ENCODE measurements at regions not wholly inside any gene's neighbourhood (a gene's known extent, or its start where the extent isn't known, plus 50 kb on each side); places are given as distances from the start of the nearest gene placed in this dataset.

- H2BK15ac ChIP-seq (replicated peaks; ENCODE audit: low read depth) = no peak overlapping the region
- H3K9ac ChIP-seq (ENCODE audit: low read length) = no peak overlapping the region
- H3K4me2 ChIP-seq (ENCODE audit: low read length) = no peak overlapping the region
- H3K4me1 ChIP-seq (ENCODE audit: control insufficient read depth, low read depth, low read length) = no peaks in the 10 kb centered on the region
- H3K4me3 ChIP-seq (ENCODE audit: low read length) = no peak overlapping the region
- no peak overlapping the region for H2BK120ac ChIP-seq (ENCODE audit: low read depth, low read length)
- no peak overlapping the region for H3K18ac ChIP-seq (ENCODE audit: low read length)
- no peak overlapping the region for H3K27ac ChIP-seq (ENCODE audit: low read depth, low read length)
- H3K23ac ChIP-seq (ENCODE audit: low read length) = no peak overlapping the region
- no CpG with 5 or more reads among the region's 7 CpGs for whole genome bisulfite sequencing (ENCODE audit: extremely low coverage, insufficient coverage, low lambda C conversion rate)
- no peaks in the 10 kb centered on the region for H3K79me1 ChIP-seq (ENCODE audit: low read length)
- no peak overlapping the region for H2BK5ac ChIP-seq (ENCODE audit: low read length)
- no peak overlapping the region for H4K8ac ChIP-seq (ENCODE audit: low read depth, low read length)
- H3K36me3 ChIP-seq (ENCODE audit: control insufficient read depth, insufficient read depth, low read length) = no peaks in the 10 kb centered on the region
- no peak for DNase-seq
- no peak overlapping the region for H2AK5ac ChIP-seq (ENCODE audit: low read length)
- no peaks in the 10 kb centered on the region for H3K27me3 ChIP-seq (ENCODE audit: insufficient read depth, low read length, poor library complexity)
- no peak overlapping the region for H4K5ac ChIP-seq (ENCODE audit: low read length)
- H3K4ac ChIP-seq (ENCODE audit: low read depth, low read length) = no peak overlapping the region
- no peaks in the 10 kb centered on the region for H3K79me2 ChIP-seq (ENCODE audit: control insufficient read depth, insufficient read depth, low read length)
- H3K56ac ChIP-seq (ENCODE audit: low read length) = no peak overlapping the region
Observed at GRCh38 chr21:39124681-39125251, 58.5 kb downstream of the PSMG1 start.

GRCh38 chr21:39123375-39123774 is 59.9 kb downstream of the PSMG1 start:
- H3K27me3 ChIP-seq (ENCODE audit: insufficient read depth, low read length, poor library complexity) = no peaks in the 10 kb centered on the region
- no peak overlapping the region for H3K9ac ChIP-seq (ENCODE audit: low read length)
- no peak overlapping the region for H2AK5ac ChIP-seq (ENCODE audit: low read length)
- no peak overlapping the region for H3K4me2 ChIP-seq (ENCODE audit: low read length)
- DNase-seq = no peak
- no peak overlapping the region for H3K27ac ChIP-seq (ENCODE audit: low read depth, low read length)
- no peaks in the 10 kb centered on the region for H3K36me3 ChIP-seq (ENCODE audit: control insufficient read depth, insufficient read depth, low read length)
- no peak overlapping the region for H2BK5ac ChIP-seq (ENCODE audit: low read length)
- H4K8ac ChIP-seq (ENCODE audit: low read depth, low read length) = no peak overlapping the region
- H4K5ac ChIP-seq (ENCODE audit: low read length) = no peak overlapping the region
- H3K23ac ChIP-seq (ENCODE audit: low read length) = no peak overlapping the region
- H3K4me1 ChIP-seq (ENCODE audit: control insufficient read depth, low read depth, low read length) = no peaks in the 10 kb centered on the region
- H3K4ac ChIP-seq (ENCODE audit: low read depth, low read length) = no peak overlapping the region
- no peak overlapping the region for H3K56ac ChIP-seq (ENCODE audit: low read length)
- no peak overlapping the region for H2BK120ac ChIP-seq (ENCODE audit: low read depth, low read length)
- H3K18ac ChIP-seq (ENCODE audit: low read length) = no peak overlapping the region
- no peaks in the 10 kb centered on the region for H3K79me2 ChIP-seq (ENCODE audit: control insufficient read depth, insufficient read depth, low read length)
- no peak overlapping the region for H3K4me3 ChIP-seq (ENCODE audit: low read length)
- H2BK15ac ChIP-seq (replicated peaks; ENCODE audit: low read depth) = no peak overlapping the region
- no peaks in the 10 kb centered on the region for H3K79me1 ChIP-seq (ENCODE audit: low read length)

- Histone ChIP-seq H3K4me3 (ENCODE audit: low read length) (no peak overlapping the region), H3K79me1 (ENCODE audit: low read length) (no peaks in the 10 kb centered on the region), H3K23ac (ENCODE audit: low read length) (no peak overlapping the region), H3K4ac (ENCODE audit: low read depth, low read length) (no peak overlapping the region), H2BK5ac (ENCODE audit: low read length) (no peak overlapping the region), H2BK120ac (ENCODE audit: low read depth, low read length) (no peak overlapping the region), H4K5ac (ENCODE audit: low read length) (no peak overlapping the region), H3K36me3 (ENCODE audit: control insufficient read depth, insufficient read depth, low read length) (no peaks in the 10 kb centered on the region), H3K4me2 (ENCODE audit: low read length) (no peak overlapping the region), H3K18ac (ENCODE audit: low read length) (no peak overlapping the region), H4K8ac (ENCODE audit: low read depth, low read length) (no peak overlapping the region), H2AK5ac (ENCODE audit: low read length) (no peak overlapping the region), H3K79me2 (ENCODE audit: control insufficient read depth, insufficient read depth, low read length) (no peaks in the 10 kb centered on the region), H3K9ac (ENCODE audit: low read length) (no peak overlapping the region), H3K4me1 (ENCODE audit: control insufficient read depth, low read depth, low read length) (no peaks in the 10 kb centered on the region), H2BK15ac (replicated peaks; ENCODE audit: low read depth) (no peak overlapping the region), H3K27me3 (ENCODE audit: insufficient read depth, low read length, poor library complexity) (no peaks in the 10 kb centered on the region), H3K27ac (ENCODE audit: low read depth, low read length) (no peak overlapping the region), H3K56ac (ENCODE audit: low read length) (no peak overlapping the region)
- no peak for DNase-seq
- no CpG with 5 or more reads among the region's 7 CpGs for WGBS (ENCODE audit: extremely low coverage, insufficient coverage, low lambda C conversion rate)
Observed at GRCh38 chr21:39121600-39122355, 61.5 kb downstream of the PSMG1 start.

GRCh38 chr21:39120876-39121599 is 62.2 kb downstream of the PSMG1 start:
- H3K9ac ChIP-seq (ENCODE audit: low read length) = no peak overlapping the region
- H3K4me3 ChIP-seq (ENCODE audit: low read length) = no peak overlapping the region
- H3K4ac ChIP-seq (ENCODE audit: low read depth, low read length) = no peak overlapping the region
- no peak overlapping the region for H3K4me2 ChIP-seq (ENCODE audit: low read length)
- H2BK120ac ChIP-seq (ENCODE audit: low read depth, low read length) = no peak overlapping the region
- H4K5ac ChIP-seq (ENCODE audit: low read length) = no peak overlapping the region
- WGBS (ENCODE audit: extremely low coverage, insufficient coverage, low lambda C conversion rate) = no CpG with 5 or more reads among the region's 10 CpGs
- no peaks in the 10 kb centered on the region for H3K4me1 ChIP-seq (ENCODE audit: control insufficient read depth, low read depth, low read length)
- no peak overlapping the region for H3K56ac ChIP-seq (ENCODE audit: low read length)
- H4K8ac ChIP-seq (ENCODE audit: low read depth, low read length) = no peak overlapping the region
- no peak overlapping the region for H2BK5ac ChIP-seq (ENCODE audit: low read length)
- no peak overlapping the region for H3K27ac ChIP-seq (ENCODE audit: low read depth, low read length)
- no peaks in the 10 kb centered on the region for H3K36me3 ChIP-seq (ENCODE audit: control insufficient read depth, insufficient read depth, low read length)
- no peak overlapping the region for H3K18ac ChIP-seq (ENCODE audit: low read length)
- DNase-seq = peak; percentile 27
- H2BK15ac ChIP-seq (replicated peaks; ENCODE audit: low read depth) = no peak overlapping the region
- no peak overlapping the region for H2AK5ac ChIP-seq (ENCODE audit: low read length)
- H3K79me2 ChIP-seq (ENCODE audit: control insufficient read depth, insufficient read depth, low read length) = no peaks in the 10 kb centered on the region
- H3K79me1 ChIP-seq (ENCODE audit: low read length) = no peaks in the 10 kb centered on the region
- no peaks in the 10 kb centered on the region for H3K27me3 ChIP-seq (ENCODE audit: insufficient read depth, low read length, poor library complexity)
- no peak overlapping the region for H3K23ac ChIP-seq (ENCODE audit: low read length)

GRCh38 chr21:39119891-39120290 is 63.4 kb downstream of the PSMG1 start:
- no peaks in the 10 kb centered on the region for H3K79me2 ChIP-seq (ENCODE audit: control insufficient read depth, insufficient read depth, low read length)

More at GRCh38 chr21:39119891-39120290, 63.4 kb downstream of the PSMG1 start:
- Histone ChIP-seq H3K4ac (ENCODE audit: low read depth, low read length) (no peak overlapping the region), H3K18ac (ENCODE audit: low read length) (no peak overlapping the region), H3K79me1 (ENCODE audit: low read length) (no peaks in the 10 kb centered on the region), H3K4me3 (ENCODE audit: low read length) (no peak overlapping the region), H3K27ac (ENCODE audit: low read depth, low read length) (no peak overlapping the region), H3K56ac (ENCODE audit: low read length) (no peak overlapping the region), H4K5ac (ENCODE audit: low read length) (no peak overlapping the region), H2BK5ac (ENCODE audit: low read length) (no peak overlapping the region), H3K23ac (ENCODE audit: low read length) (no peak overlapping the region), H3K4me2 (ENCODE audit: low read length) (no peak overlapping the region), H3K4me1 (ENCODE audit: control insufficient read depth, low read depth, low read length) (no peaks in the 10 kb centered on the region), H3K27me3 (ENCODE audit: insufficient read depth, low read length, poor library complexity) (no peaks in the 10 kb centered on the region), H2BK15ac (replicated peaks; ENCODE audit: low read depth) (no peak overlapping the region), H2BK120ac (ENCODE audit: low read depth, low read length) (no peak overlapping the region), H4K8ac (ENCODE audit: low read depth, low read length) (no peak overlapping the region), H3K36me3 (ENCODE audit: control insufficient read depth, insufficient read depth, low read length) (no peaks in the 10 kb centered on the region), H2AK5ac (ENCODE audit: low read length) (no peak overlapping the region), H3K9ac (ENCODE audit: low read length) (no peak overlapping the region)
- no CpG with 5 or more reads among the region's 6 CpGs for WGBS (ENCODE audit: extremely low coverage, insufficient coverage, low lambda C conversion rate)
- no peak for DNase-seq
